Astrocyte (in vitro differentiated cells and primary cell): ENCODE measurements at regions not wholly inside any gene's neighbourhood (a gene's known extent, or its start where the extent isn't known, plus 50 kb on each side); places are given as distances from the start of the nearest gene placed in this dataset.

Source experiments
- EZH2 ChIP-seq: IDR thresholded peaks from 2 replicates; pipeline ENCODE4 v1.6.1; 2012; ENCODE audit warnings: mild to moderate bottlenecking, low read length, inconsistent platforms; ENCODE audit not compliant: insufficient read depth
- TF ChIP-seq, protein P1 (sequence below): IDR thresholded peaks from 2 replicates; pipeline ENCODE4 v1.5.1; 2011; ENCODE audit warnings: low read depth, mild to moderate bottlenecking, inconsistent platforms, low read length, moderate library complexity; ENCODE audit not compliant: insufficient read depth

- TF ChIP-seq EZH2 = no peak
- TF ChIP-seq, protein P1, sequence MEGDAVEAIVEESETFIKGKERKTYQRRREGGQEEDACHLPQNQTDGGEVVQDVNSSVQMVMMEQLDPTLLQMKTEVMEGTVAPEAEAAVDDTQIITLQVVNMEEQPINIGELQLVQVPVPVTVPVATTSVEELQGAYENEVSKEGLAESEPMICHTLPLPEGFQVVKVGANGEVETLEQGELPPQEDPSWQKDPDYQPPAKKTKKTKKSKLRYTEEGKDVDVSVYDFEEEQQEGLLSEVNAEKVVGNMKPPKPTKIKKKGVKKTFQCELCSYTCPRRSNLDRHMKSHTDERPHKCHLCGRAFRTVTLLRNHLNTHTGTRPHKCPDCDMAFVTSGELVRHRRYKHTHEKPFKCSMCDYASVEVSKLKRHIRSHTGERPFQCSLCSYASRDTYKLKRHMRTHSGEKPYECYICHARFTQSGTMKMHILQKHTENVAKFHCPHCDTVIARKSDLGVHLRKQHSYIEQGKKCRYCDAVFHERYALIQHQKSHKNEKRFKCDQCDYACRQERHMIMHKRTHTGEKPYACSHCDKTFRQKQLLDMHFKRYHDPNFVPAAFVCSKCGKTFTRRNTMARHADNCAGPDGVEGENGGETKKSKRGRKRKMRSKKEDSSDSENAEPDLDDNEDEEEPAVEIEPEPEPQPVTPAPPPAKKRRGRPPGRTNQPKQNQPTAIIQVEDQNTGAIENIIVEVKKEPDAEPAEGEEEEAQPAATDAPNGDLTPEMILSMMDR = no peak
Observed at GRCh38 chr2:71795486-71795885, 342.1 kb downstream of the DYSF start.
